H9 (cell line): ENCODE measurements at regions not wholly inside any gene's neighbourhood (a gene's known extent, or its start where the extent isn't known, plus 50 kb on each side); places are given as distances from the start of the nearest gene placed in this dataset.

Source experiments
- DNase-seq: peaks from one replicate; pipeline ENCODE4 v3.0.0-alpha.2; 2017
- H2AFZ ChIP-seq: one replicate; pipeline ENCODE4 v1.6.1; 2013; ENCODE audit warnings: mild to moderate bottlenecking, low read length, control low read depth, moderate library complexity
- H2AK5ac ChIP-seq: 2 replicates; pipeline ENCODE4 v1.6.1; 2013; ENCODE audit warnings: low read length, control low read depth, mixed read lengths; ENCODE audit not compliant: insufficient read length
- H2BK120ac ChIP-seq: one replicate; pipeline ENCODE4 v1.6.1; 2013; ENCODE audit warnings: low read depth, mild to moderate bottlenecking, low read length, control low read depth, inconsistent platforms; ENCODE audit not compliant: poor library complexity, severe bottlenecking
- H2BK12ac ChIP-seq: 2 replicates; pipeline ENCODE4 v1.6.1; 2013; ENCODE audit warnings: low read length, control low read depth, mixed read lengths, low read depth; ENCODE audit not compliant: insufficient read length
- H2BK15ac ChIP-seq: 2 replicates; pipeline ENCODE4 v1.6.1; 2013; ENCODE audit warnings: low read depth, low read length, control low read depth
- H2BK20ac ChIP-seq: one replicate; pipeline ENCODE4 v1.6.1; 2013; ENCODE audit warnings: low read depth, mild to moderate bottlenecking, low read length, control low read depth, inconsistent platforms; ENCODE audit not compliant: poor library complexity, severe bottlenecking
- H2BK5ac ChIP-seq: 2 replicates; pipeline ENCODE4 v1.6.1; 2013; ENCODE audit warnings: low read length, control low read depth, mixed read lengths; ENCODE audit not compliant: insufficient read length
- H3K14ac ChIP-seq: 2 replicates; pipeline ENCODE4 v1.6.1; 2013; ENCODE audit warnings: low read length, control low read depth; ENCODE audit not compliant: insufficient read depth
- H3K18ac ChIP-seq: 2 replicates; pipeline ENCODE4 v1.6.1; 2013; ENCODE audit warnings: low read depth, mild to moderate bottlenecking, mixed read lengths, low read length, control low read depth; ENCODE audit not compliant: insufficient read length
- H3K23ac ChIP-seq: 2 replicates; pipeline ENCODE4 v1.6.1; 2013; ENCODE audit warnings: low read length, control low read depth, mixed read lengths, low read depth; ENCODE audit not compliant: insufficient read length
- H3K23me2 ChIP-seq: 2 replicates; pipeline ENCODE4 v1.6.1; 2013; ENCODE audit warnings: low read depth, mild to moderate bottlenecking, mixed read lengths, low read length, control low read depth; ENCODE audit not compliant: insufficient read length, poor library complexity, severe bottlenecking
- H3K27ac ChIP-seq: 2 replicates; pipeline ENCODE4 v1.5.1; 2013; ENCODE audit warnings: low read length, control low read depth, mixed read lengths, low read depth; ENCODE audit not compliant: insufficient read length
- H3K27me3 ChIP-seq: 2 replicates; pipeline ENCODE4 v1.6.1; 2013; ENCODE audit warnings: low read length, control low read depth, inconsistent platforms; ENCODE audit not compliant: insufficient read depth
- H3K4ac ChIP-seq: 2 replicates; pipeline ENCODE4 v1.6.1; 2013; ENCODE audit warnings: low read depth, mild to moderate bottlenecking, control low read depth, inconsistent platforms, low read length, moderate library complexity
- H3K4me1 ChIP-seq: 2 replicates; pipeline ENCODE4 v1.6.1; 2013; ENCODE audit warnings: low read length, control low read depth, inconsistent platforms; ENCODE audit not compliant: insufficient read depth
- H3K4me2 ChIP-seq: 2 replicates; pipeline ENCODE4 v1.6.1; 2013; ENCODE audit warnings: low read length, control low read depth, mixed read lengths; ENCODE audit not compliant: insufficient read length, insufficient read depth
- H3K56ac ChIP-seq: 2 replicates; pipeline ENCODE4 v1.6.1; 2013; ENCODE audit warnings: low read depth, mild to moderate bottlenecking, mixed read lengths, low read length, control low read depth; ENCODE audit not compliant: insufficient read length
- H3K79me1 ChIP-seq: 2 replicates; pipeline ENCODE4 v1.6.1; 2013; ENCODE audit warnings: low read depth, mild to moderate bottlenecking, moderate library complexity, low read length, control low read depth, inconsistent platforms; ENCODE audit not compliant: insufficient read depth, poor library complexity, severe bottlenecking
- H3K79me2 ChIP-seq: 2 replicates; pipeline ENCODE4 v1.6.1; 2013; ENCODE audit warnings: low read length, control low read depth, inconsistent platforms; ENCODE audit not compliant: insufficient read depth
- H3K9ac ChIP-seq: 2 replicates; pipeline ENCODE4 v1.6.1; 2013; ENCODE audit warnings: low read length, control low read depth, mixed read lengths; ENCODE audit not compliant: insufficient read length; ENCODE audit errors: extremely low read depth
- H3K9me3 ChIP-seq: one replicate; pipeline ENCODE4 v1.6.1; 2013; ENCODE audit warnings: low read depth, low read length, inconsistent platforms; ENCODE audit not compliant: control insufficient read depth
- H3T11ph ChIP-seq: one replicate; pipeline ENCODE4 v1.6.1; 2013; ENCODE audit warnings: mild to moderate bottlenecking, low read length, control low read depth, inconsistent platforms
- H4K20me1 ChIP-seq: one replicate; pipeline ENCODE4 v1.6.1; 2013; ENCODE audit not compliant: control insufficient read depth, insufficient read length, insufficient read depth
- H4K5ac ChIP-seq: 2 replicates; pipeline ENCODE4 v1.6.1; 2013; ENCODE audit warnings: low read depth, mild to moderate bottlenecking, mixed read lengths, low read length, control low read depth; ENCODE audit not compliant: insufficient read length
- H4K8ac ChIP-seq: replicated peaks from 2 replicates; pipeline ENCODE4 v1.6.1; 2013; ENCODE audit warnings: low read length, control low read depth, mixed read lengths, low read depth; ENCODE audit not compliant: insufficient read length
- H4K91ac ChIP-seq: 2 replicates; pipeline ENCODE4 v1.6.1; 2013; ENCODE audit warnings: low read depth, mild to moderate bottlenecking, moderate library complexity, mixed read lengths, low read length, control low read depth; ENCODE audit not compliant: insufficient read length
- H3K27ac Mint-ChIP-seq, 3 experiments: 2 replicates in 2 of 3; 3 replicates in 1 of 3; pipeline ENCODE4 v1.8.0; 2020 to 2021; ENCODE audit warnings: mixed read lengths in 3 of 3, mild to moderate bottlenecking in 1 of 3, moderate library complexity in 1 of 3
- H3K27me3 Mint-ChIP-seq: 2 replicates; pipeline ENCODE4 v1.8.0; 2021; ENCODE audit warnings: low read depth, mild to moderate bottlenecking, moderate library complexity, mixed read lengths
- H3K36me3 Mint-ChIP-seq, 3 experiments: 2 replicates in 2 of 3; 3 replicates in 1 of 3; pipeline ENCODE4 v1.8.0; 2020 to 2021; ENCODE audit warnings: low read depth in 3 of 3, mixed read lengths in 3 of 3; ENCODE audit not compliant: insufficient read depth in 1 of 3
- H3K4me1 Mint-ChIP-seq, 2 experiments: 2 replicates each; pipeline ENCODE4 v1.8.0; 2020; ENCODE audit warnings: mixed read lengths in 2 of 2
- H3K4me3 Mint-ChIP-seq, 2 experiments: 2 replicates in 1 of 2; 3 replicates in 1 of 2; pipeline ENCODE4 v1.8.0; 2020 to 2021; ENCODE audit warnings: mild to moderate bottlenecking in 2 of 2, mixed read lengths in 2 of 2, moderate library complexity in 1 of 2
- H3K9me3 Mint-ChIP-seq, 2 experiments: 2 replicates in 1 of 2; 3 replicates in 1 of 2; pipeline ENCODE4 v1.8.0; 2020; ENCODE audit warnings: mild to moderate bottlenecking in 2 of 2, mixed read lengths in 2 of 2, moderate library complexity in 1 of 2
- WGBS: extraction: QIAGEN DNeasy Blood & Tissue Kit; methylation state at CpG from one replicate; pipeline ENCODE4 v1.1.7; 2013; ENCODE audit warnings: missing lambda C conversion rate, low lambda C conversion rate, mixed read lengths; ENCODE audit not compliant: insufficient read length; ENCODE audit errors: extremely low coverage; 5-methylcytosine and 5-hydroxymethylcytosine counted together
- TF ChIP-seq, protein P1 (sequence below): fragments of 200-600 bp; sonication (generic); conservative IDR thresholded peaks from 3 replicates; pipeline ENCODE4 v1.8.0; 2021; ENCODE audit warnings: antibody characterized with exemption, mild to moderate bottlenecking

DNA sequence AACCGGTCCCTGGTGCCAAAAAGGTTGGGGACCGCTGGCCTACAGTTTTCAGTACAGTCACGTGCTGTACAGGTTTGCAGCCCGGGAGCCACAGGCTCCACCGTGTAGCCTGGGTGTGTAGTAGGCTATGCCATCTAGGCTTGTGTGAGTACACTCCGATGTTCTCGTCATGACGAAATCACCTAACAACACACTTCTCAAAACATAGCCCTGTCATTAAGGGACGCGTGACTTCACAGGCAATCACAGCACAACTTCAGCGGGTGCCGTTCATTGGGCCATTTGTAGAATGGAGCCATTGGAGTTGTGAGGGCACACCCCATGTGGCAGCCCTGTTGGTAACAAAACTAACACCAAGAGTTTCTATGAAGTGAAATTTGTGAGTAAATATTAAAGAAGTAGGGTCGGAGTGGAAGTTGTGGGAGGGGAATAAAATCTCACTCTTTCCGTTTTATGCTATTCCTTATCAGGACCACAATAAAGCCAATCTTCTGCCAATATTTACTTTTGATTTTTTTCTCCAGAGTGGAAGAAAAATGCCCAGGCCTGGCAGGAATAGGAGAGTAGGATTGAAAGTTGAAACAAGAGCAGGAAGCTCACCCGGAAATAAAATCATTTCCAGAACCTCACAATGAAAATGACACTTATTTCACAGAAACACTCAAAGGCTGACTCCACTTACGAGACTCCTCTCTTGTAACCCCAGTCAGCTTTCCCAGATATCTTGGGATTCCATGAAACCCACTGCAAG is 63.7 kb upstream of the PTPN1 start:
- no peak overlapping the region for H3K56ac ChIP-seq
- H3K4me3 Mint-ChIP-seq, result no peak overlapping the region
- H3K9me3 ChIP-seq, result no peaks in the 10 kb centered on the region
- no peaks in the 10 kb centered on the region for H3K36me3 Mint-ChIP-seq
- H4K20me1 ChIP-seq, result no peaks in the 10 kb centered on the region
- no peaks in the 10 kb centered on the region; the same call in 1 of the 2 replicates for H3K4me1 ChIP-seq
- no CpG with 5 or more reads among the region's 16 CpGs for WGBS
- H3K23me2 ChIP-seq, result no peaks in the 10 kb centered on the region
- no peak overlapping the region for H2BK12ac ChIP-seq
- H2AFZ ChIP-seq, result no peak overlapping the region
- H4K5ac ChIP-seq, result no peak overlapping the region
- TF ChIP-seq, protein P1, sequence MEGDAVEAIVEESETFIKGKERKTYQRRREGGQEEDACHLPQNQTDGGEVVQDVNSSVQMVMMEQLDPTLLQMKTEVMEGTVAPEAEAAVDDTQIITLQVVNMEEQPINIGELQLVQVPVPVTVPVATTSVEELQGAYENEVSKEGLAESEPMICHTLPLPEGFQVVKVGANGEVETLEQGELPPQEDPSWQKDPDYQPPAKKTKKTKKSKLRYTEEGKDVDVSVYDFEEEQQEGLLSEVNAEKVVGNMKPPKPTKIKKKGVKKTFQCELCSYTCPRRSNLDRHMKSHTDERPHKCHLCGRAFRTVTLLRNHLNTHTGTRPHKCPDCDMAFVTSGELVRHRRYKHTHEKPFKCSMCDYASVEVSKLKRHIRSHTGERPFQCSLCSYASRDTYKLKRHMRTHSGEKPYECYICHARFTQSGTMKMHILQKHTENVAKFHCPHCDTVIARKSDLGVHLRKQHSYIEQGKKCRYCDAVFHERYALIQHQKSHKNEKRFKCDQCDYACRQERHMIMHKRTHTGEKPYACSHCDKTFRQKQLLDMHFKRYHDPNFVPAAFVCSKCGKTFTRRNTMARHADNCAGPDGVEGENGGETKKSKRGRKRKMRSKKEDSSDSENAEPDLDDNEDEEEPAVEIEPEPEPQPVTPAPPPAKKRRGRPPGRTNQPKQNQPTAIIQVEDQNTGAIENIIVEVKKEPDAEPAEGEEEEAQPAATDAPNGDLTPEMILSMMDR, result no peak
- H3K79me2 ChIP-seq, result no peaks in the 10 kb centered on the region
- H2BK120ac ChIP-seq, result no peak overlapping the region
- H2BK20ac ChIP-seq, result no peak overlapping the region
- no peaks in the 10 kb centered on the region for H3K27me3 ChIP-seq
- H3K4me1 Mint-ChIP-seq, result peaks cover 17% of the 10 kb centered on the region in 2 experiments
- no peaks in the 10 kb centered on the region for H3K79me1 ChIP-seq
- no peak overlapping the region for H2BK5ac ChIP-seq
- no peak overlapping the region for H3K4me2 ChIP-seq
- no peak for DNase-seq
- H3K9me3 Mint-ChIP-seq, result peaks cover 0 to 4% of the 10 kb centered on the region in 2 experiments; a peak in 2 of 5 replicates
- no peak overlapping the region for H2BK15ac ChIP-seq
- H3K27ac ChIP-seq, result no peak overlapping the region
- no peak overlapping the region for H3K14ac ChIP-seq
- H3K27ac Mint-ChIP-seq, result no peak overlapping the region
- no peak overlapping the region for H3K23ac ChIP-seq
- no peak overlapping the region for H3K18ac ChIP-seq
- H3K9ac ChIP-seq, result no peak overlapping the region
- H3T11ph ChIP-seq, result no peak overlapping the region
- peaks cover 2% of the 10 kb centered on the region for H3K27me3 Mint-ChIP-seq
- no peak overlapping the region for H4K91ac ChIP-seq
- H4K8ac ChIP-seq, result no peak overlapping the region
- H3K4ac ChIP-seq, result no peak overlapping the region
- H2AK5ac ChIP-seq, result no peak overlapping the region
